LNCAP (cell line): ENCODE measurements at regions not wholly inside any gene's neighbourhood (a gene's known extent, or its start where the extent isn't known, plus 50 kb on each side); places are given as distances from the start of the nearest gene placed in this dataset.

ENCODE experiments used
- TF ChIP-seq, protein P1 (sequence below): fragments of 450-650 bp; IDR thresholded peaks from 2 replicates; pipeline ENCODE4 v1.5.1; 2017; ENCODE audit warnings: mild to moderate bottlenecking

DNA sequence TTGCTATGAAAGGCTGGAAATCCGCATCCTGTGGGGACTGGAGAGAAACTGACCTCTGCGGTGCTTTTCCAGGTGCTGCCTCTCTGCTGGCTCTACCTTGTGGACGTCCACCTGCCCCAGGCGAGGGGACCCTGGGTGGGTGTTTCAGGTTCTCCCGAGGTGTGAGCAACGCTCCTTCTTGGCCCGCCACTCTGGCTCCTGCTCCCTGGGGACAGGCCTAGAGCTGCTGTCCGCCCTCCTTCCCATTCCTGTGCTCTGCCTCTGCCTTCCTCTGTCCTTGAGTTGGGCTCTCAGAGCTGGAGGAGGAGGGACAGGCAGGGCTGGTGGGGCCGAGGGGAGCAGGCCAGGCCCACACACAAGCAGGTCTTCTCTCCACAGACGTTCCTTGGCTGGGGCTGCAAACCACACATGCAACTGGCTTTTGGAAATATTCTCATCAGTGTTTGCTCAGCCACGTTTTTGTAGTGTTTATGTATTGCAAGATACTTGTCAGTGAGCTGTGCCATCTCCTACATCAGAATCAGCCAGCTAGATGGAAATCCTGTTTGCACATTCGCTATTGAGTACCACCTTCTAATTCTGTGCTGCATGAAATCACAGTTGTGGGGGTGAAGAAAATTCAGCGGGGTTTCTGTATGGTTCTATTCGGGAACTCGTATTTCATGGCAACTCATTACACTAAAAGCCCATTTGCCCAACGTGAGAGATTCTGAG is 1115.0 kb downstream of the BRD1 start:
- TF ChIP-seq, protein P1, sequence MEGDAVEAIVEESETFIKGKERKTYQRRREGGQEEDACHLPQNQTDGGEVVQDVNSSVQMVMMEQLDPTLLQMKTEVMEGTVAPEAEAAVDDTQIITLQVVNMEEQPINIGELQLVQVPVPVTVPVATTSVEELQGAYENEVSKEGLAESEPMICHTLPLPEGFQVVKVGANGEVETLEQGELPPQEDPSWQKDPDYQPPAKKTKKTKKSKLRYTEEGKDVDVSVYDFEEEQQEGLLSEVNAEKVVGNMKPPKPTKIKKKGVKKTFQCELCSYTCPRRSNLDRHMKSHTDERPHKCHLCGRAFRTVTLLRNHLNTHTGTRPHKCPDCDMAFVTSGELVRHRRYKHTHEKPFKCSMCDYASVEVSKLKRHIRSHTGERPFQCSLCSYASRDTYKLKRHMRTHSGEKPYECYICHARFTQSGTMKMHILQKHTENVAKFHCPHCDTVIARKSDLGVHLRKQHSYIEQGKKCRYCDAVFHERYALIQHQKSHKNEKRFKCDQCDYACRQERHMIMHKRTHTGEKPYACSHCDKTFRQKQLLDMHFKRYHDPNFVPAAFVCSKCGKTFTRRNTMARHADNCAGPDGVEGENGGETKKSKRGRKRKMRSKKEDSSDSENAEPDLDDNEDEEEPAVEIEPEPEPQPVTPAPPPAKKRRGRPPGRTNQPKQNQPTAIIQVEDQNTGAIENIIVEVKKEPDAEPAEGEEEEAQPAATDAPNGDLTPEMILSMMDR = no peak

DNA sequence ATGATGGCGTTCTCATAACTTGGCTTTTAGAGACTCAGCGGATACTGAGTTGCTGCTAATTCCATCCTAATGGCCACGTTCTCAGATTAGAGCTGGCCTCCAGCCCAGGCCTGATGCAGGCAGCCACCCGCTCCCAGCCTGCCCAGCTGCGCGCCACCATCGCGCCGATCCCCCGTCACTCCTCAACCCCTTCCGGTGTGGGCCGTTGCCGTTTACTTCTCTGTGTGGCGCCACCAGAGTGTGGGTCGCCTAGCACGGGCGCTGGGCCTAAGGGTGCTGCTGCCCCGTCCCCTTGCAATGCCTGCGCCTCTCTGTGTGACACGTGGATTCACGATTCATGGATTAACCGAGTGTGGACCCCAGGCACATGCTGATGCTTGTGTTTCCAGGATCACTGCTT is 1116.0 kb downstream of the BRD1 start:
- TF ChIP-seq, protein P1 = no peak

DNA sequence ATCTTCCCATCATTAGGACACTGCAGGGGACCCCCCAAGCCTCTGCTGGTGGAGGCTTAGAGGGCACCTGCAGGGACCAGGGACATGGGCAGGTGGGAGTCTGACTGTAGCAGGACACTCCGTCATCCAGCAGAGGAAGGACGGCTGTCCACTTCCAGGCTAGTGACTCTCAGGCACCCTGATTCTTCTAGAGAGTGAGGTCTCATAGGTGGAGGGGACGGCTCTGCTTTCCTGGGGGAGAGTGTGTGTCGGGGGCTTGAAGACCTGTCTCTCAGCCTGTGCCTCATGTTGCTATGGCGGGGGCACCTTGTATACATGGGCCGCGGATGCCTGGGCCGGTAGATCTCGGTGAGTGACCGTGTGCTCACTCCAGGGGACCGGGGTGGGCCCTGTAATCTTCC is 1116.6 kb downstream of the BRD1 start:
- TF ChIP-seq, protein P1 = no peak

DNA sequence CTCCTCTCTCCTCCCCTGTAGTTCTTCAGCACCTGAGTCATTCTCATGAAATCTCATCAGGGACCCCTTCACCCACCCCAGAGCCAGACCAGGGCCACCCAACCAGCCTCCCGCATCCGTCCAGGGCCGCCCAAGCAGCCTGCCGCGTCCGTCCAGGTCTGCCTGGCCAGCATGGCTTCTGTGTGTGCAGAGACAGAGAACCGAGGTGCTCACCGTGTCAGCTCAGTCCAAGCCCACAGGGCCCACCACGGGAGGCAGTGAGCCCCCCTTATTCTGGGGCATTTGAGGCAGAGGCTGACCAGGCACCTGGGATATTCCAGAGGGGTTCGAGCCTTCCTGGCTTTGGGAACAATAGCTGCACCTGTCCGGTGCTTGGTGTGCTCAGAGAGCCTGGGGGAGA is 1117.3 kb downstream of the BRD1 start:
- TF ChIP-seq, protein P1 = no peak

DNA sequence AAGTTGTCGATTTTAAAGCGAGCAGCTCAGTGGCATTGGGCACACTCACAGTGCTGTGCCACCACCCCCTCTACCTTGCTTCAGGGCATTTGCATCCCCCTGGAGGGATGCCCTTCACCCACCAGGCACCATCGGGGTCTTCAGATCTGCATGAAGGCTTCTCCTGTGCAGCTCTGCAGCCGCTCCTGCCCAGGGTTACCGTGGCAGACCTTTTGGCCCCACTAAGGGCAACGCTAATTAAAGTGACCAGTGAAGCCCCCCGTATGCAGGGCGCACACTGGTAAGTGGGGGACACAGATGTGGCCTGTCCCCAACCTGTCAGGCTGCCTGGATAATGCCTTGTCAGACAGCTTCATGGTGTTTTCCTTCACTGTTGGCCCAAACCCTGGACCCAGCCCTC is 1117.7 kb downstream of the BRD1 start:
- TF ChIP-seq, protein P1 = no peak

DNA sequence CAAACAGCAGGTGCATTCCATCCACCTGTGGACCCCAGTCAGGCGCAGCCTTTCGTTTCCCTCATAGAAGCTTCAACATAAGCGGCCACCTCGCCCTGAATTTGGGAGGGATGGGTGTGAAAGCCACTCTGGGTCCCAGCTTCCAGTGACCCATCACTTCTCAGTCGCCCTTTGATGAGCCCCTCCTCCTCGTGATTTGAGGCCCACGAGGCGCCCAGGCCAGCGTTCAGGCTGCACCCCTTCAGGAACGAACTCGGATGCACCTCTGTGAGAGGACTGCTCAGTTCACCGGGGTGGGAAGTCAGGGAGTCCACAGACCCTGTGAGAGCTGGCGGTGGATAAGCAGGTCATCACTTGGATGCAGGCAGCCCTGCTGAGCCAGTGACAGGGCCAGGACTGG is 1118.2 kb downstream of the BRD1 start:
- TF ChIP-seq, protein P1 = no peak

DNA sequence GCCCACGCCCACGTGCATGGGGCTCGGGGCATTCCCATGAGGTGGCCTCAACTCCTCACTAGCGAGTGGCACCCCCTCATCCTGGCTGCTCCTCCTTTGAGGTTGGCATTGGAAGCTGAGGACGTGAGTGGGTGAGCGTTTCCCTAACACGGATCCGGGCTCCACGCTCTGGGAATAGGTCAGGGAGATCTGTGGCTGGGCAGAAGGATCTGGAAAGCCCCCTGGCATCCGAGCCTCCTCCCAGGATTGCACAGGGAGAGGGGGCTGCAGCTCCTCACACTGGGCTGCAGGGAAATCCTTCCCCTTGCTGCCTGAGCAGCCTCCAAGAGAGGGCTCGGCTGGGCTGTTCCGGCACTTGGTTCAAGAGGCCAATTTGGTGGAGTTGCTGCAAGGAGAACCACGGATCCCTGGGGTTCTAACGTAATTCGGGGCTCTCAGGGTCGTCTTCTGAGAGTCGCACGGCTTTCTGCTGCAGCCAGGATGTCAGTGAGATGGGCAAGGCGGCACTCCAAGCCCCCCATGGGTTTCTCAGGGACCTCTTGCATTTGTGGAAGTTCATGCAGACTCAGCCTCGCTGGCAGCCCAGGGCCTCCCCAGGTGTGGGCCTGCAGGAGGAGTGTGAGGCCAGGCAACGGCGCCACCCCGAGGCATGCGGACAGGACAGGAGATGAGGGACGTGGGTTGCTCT is 1119.0 kb downstream of the BRD1 start:
- TF ChIP-seq, protein P1 = no peak
